GM10248 (cell line): ENCODE measurements at regions not wholly inside any gene's neighbourhood (a gene's known extent, or its start where the extent isn't known, plus 50 kb on each side); places are given as distances from the start of the nearest gene placed in this dataset.

Experiments
- CTCF ChIA-PET: fragments of 300-600 bp; sonication (Branson Sonifier 250); formaldehyde crosslinking; extraction: SDS; loops from one replicate; lab custom pipeline; 2021; ENCODE audit warnings: antibody characterized with exemption; lab: Yijun Ruan, JAX
- POLR2A ChIA-PET: fragments of 350-650 bp; sonication (Branson Sonifier 250); formaldehyde crosslinking; extraction: SDS; loops from one replicate; lab custom pipeline; 2020; ENCODE audit warnings: antibody characterized with exemption; lab: Yijun Ruan, JAX
- DNase-seq: peaks from one replicate; pipeline ENCODE4 v3.0.0; 2012; ENCODE audit errors: extremely low spot score
- CTCF ChIP-seq: IDR thresholded peaks from 2 replicates; pipeline ENCODE4 v1.5.1; 2012; ENCODE audit warnings: mild to moderate bottlenecking, low read depth; ENCODE audit errors: extremely low read depth, missing control alignments, control extremely low read depth

- CTCF ChIA-PET: interaction anchor here (0.9 to 1.6 kb wide), 4 partner anchors 15 to 458 kb away, joined by 4 to 8 read pairs (median 4); no protein-coding TSS in a partner anchor
- no peak for TF ChIP-seq CTCF
- no peak for DNase-seq
- POLR2A ChIA-PET: no interaction called here
Measured at GRCh38 chr12:107590413-107590812, 95.2 kb upstream of the PWP1 start.

DNA sequence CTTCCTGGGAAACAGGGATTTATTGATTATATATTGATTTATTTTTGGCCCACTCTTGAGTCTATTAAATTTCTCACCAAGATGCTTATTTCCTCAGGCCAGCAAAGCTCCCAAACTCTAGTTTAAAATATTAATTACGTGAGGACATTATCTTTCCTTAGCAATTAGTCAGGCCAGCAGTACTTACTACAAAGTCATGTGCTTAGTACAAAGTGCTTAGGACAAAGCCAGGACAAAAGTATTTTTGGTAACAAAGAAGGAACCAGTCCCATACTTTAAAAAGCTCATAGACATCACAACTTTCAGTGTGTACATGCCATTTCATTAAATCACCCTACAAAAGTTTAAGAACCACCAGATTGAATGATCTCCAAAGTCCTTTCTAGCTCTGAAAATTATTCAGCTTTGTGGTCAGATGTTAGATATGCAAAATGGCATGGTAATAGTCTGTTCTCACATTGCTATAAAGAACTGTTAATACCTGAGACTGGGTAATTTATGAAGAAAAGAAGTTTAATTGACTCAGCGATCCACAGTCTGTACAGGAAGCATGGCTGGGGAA is 94.7 kb upstream of the PWP1 start:
- no peak for DNase-seq
- ChIA-PET POLR2A (no interaction called here), CTCF (interaction anchor here (0.9 to 1.6 kb wide), 4 partner anchors 15 to 459 kb away, joined by 4 to 8 read pairs (median 4); no protein-coding TSS in a partner anchor)
- no peak for TF ChIP-seq CTCF

GRCh38 chr12:107593713-107594381 is 91.8 kb upstream of the PWP1 start:
- POLR2A ChIA-PET: no interaction called here
- CTCF ChIA-PET: interaction anchor here (0.8 to 1.5 kb wide), 2 partner anchors 10 to 14 kb away, joined by 3 to 4 read pairs; no protein-coding TSS in a partner anchor
- no peak for DNase-seq
- TF ChIP-seq CTCF: no peak

DNA sequence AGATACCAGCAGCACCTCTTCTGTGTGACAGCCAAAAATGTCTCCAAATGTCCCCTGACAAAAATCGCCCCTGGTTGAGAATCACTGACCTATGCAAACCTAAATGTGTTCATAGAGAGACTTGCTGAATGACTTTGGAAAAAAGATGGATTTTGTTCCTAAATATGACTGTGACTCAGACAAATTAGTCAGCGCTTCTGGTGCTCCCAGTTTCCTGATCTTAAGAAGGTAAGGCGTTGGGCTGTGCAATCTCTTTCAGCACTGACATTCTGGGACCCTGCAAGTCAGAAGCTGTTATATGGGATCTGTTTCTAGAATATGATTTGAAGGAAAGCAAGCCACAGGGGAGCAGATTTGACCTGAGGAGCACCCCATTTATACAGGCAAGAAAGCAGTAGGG is 90.6 kb upstream of the PWP1 start:
- no peak for DNase-seq
- TF ChIP-seq CTCF: no peak
- POLR2A ChIA-PET: no interaction called here
- CTCF ChIA-PET: interaction anchor here (1.0 to 1.8 kb wide), 3 partner anchors 8 to 15 kb away, joined by 3 to 6 read pairs (median 4); no protein-coding TSS in a partner anchor

DNA sequence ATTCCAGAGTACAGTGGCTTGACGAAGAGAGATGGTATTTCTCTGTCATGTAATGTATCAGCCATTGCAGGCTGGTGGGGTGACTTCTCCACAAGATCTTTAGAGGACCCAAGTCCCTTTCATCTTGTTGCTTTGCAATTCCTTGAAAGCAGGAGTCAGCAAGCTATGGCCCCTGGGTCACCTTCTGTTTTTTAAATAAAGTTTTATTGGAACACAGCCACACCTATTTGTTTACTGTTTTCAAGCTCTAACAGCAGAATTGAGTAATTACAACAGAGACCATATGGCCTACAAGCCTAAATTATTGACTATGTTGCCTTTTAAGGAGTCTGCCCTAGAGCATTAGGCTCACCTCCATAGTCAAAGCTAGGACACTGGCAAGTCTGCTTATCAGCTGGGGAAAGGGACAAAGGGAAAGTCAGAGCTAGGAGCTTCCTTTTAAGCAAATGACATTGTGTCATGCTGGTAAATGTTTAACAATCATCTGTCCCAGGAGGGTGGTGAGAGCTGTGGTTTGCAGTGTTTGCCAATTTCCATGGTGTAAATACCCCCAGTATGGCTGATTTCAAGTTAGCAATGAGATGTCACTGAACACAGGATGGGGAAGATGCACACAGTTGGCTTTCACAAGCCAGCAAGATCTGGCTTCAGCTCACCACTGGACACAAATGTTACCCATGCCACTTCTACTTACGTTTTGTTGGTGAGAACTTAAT is 87.7 kb upstream of the PWP1 start:
- ChIA-PET POLR2A (no interaction called here), CTCF (interaction anchor here (0.9 to 4.4 kb wide), 7 partner anchors 8 to 466 kb away, joined by 3 to 54 read pairs (median 5); no protein-coding TSS in a partner anchor)
- DNase-seq: no peak
- TF ChIP-seq CTCF: no peak

DNA sequence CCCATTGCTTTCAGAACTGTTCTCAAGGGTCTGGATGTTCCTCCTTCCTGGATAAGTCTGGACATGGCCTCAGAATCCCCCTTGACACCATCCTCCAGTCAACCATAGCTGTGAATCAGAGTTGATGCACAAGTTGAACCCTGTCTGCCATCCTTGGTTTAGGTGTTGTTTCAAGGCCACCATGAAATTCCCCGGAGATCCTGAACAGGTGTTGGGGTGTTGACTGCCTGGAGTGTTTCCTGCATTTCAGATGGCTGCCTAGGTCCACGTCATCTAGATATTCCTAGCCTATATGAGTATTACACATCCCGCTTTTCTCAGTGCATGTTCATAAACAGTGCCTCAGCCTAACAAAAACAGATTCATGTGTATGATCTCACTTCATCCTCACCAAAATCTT is 86.7 kb upstream of the PWP1 start:
- TF ChIP-seq CTCF: no peak
- DNase-seq: no peak
- ChIA-PET POLR2A (no interaction called here), CTCF (interaction anchor here (1.5 to 4.4 kb wide), 5 partner anchors 9 to 468 kb away, joined by 3 to 54 read pairs (median 8); no protein-coding TSS in a partner anchor)
